GM23338 (cell line): ENCODE measurements at regions not wholly inside any gene's neighbourhood (a gene's known extent, or its start where the extent isn't known, plus 50 kb on each side); places are given as distances from the start of the nearest gene placed in this dataset.
A peak's percentile ranks its signal among the peaks of the same experiment; 100 is the strongest.

Source experiments
- ATAC-seq: fragments of 200-7000 bp; cut with Tn5 transposase; 3 replicates; pipeline ENCODE4 v1.9.1; 2020
- DNase-seq: peaks from one replicate; pipeline ENCODE4 v3.0.0-alpha.2; 2015; ENCODE audit warnings: low spot score
- H2AFZ ChIP-seq: fragments of 200-600 bp; sonication (generic); 2 replicates; pipeline ENCODE4 v1.8.0; 2016; ENCODE audit warnings: antibody characterized with exemption, mild to moderate bottlenecking, moderate library complexity
- H3F3A ChIP-seq: fragments of 200-600 bp; sonication (generic); replicated peaks from 2 replicates; pipeline ENCODE4 v1.8.0; 2017; ENCODE audit warnings: antibody characterized with exemption, mixed run types, low read depth
- H3K27ac ChIP-seq: fragments of 200-600 bp; sonication (generic); 2 replicates; pipeline ENCODE4 v1.6.1; 2016; ENCODE audit warnings: low read depth
- H3K27me3 ChIP-seq: fragments of 200-600 bp; sonication (generic); 2 replicates; pipeline ENCODE4 v1.8.0; 2016; ENCODE audit warnings: mild to moderate bottlenecking, mixed run types, moderate library complexity; ENCODE audit not compliant: insufficient read depth
- H3K36me3 ChIP-seq: fragments of 200-600 bp; sonication (generic); 2 replicates; pipeline ENCODE4 v1.8.0; 2016; ENCODE audit warnings: mild to moderate bottlenecking; ENCODE audit not compliant: insufficient read depth
- H3K4me1 ChIP-seq: fragments of 200-600 bp; sonication (generic); 2 replicates; pipeline ENCODE4 v1.8.0; 2016; ENCODE audit warnings: mild to moderate bottlenecking, moderate library complexity; ENCODE audit not compliant: insufficient read depth
- H3K4me2 ChIP-seq: fragments of 200-600 bp; sonication (generic); 2 replicates; pipeline ENCODE4 v1.7.1; 2017; ENCODE audit warnings: mixed run types
- H3K4me3 ChIP-seq: fragments of 200-600 bp; sonication (generic); 2 replicates; pipeline ENCODE4 v1.6.1; 2016; ENCODE audit warnings: mixed run types
- H3K79me2 ChIP-seq: fragments of 200-600 bp; sonication (generic); replicated peaks from 2 replicates; pipeline ENCODE4 v1.8.0; 2017; ENCODE audit warnings: mild to moderate bottlenecking; ENCODE audit not compliant: insufficient read depth
- H3K9me2 ChIP-seq: fragments of 200-600 bp; sonication (generic); 2 replicates; pipeline ENCODE4 v1.8.0; 2017; ENCODE audit not compliant: insufficient read depth
- H4K20me1 ChIP-seq: fragments of 200-600 bp; sonication (generic); replicated peaks from 2 replicates; pipeline ENCODE4 v1.8.0; 2017; ENCODE audit warnings: mild to moderate bottlenecking; ENCODE audit not compliant: insufficient read depth
- H3K27ac Mint-ChIP-seq: 2 replicates; pipeline ENCODE4 v1.8.0; 2020; ENCODE audit warnings: inconsistent platforms, mild to moderate bottlenecking, moderate library complexity, mixed read lengths
- H3K27me3 Mint-ChIP-seq: 3 replicates; pipeline ENCODE4 v1.8.0; 2022; ENCODE audit warnings: low read depth, mild to moderate bottlenecking, moderate library complexity, mixed read lengths, inconsistent platforms; ENCODE audit not compliant: insufficient read depth, poor library complexity
- H3K36me3 Mint-ChIP-seq: 3 replicates; pipeline ENCODE4 v1.8.0; 2021; ENCODE audit warnings: low read depth, mild to moderate bottlenecking, inconsistent platforms, moderate library complexity, mixed read lengths
- H3K4me1 Mint-ChIP-seq: 3 replicates; pipeline ENCODE4 v1.8.0; 2020; ENCODE audit warnings: mild to moderate bottlenecking, inconsistent platforms, mixed read lengths
- H3K4me3 Mint-ChIP-seq: 3 replicates; pipeline ENCODE4 v1.8.0; 2021; ENCODE audit warnings: moderate library complexity, mild to moderate bottlenecking, inconsistent platforms, mixed read lengths
- H3K9me3 Mint-ChIP-seq: 3 replicates; pipeline ENCODE4 v1.8.0; 2020; ENCODE audit warnings: moderate library complexity, mild to moderate bottlenecking, inconsistent platforms, mixed read lengths
- EZH2 ChIP-seq: fragments of 200-600 bp; sonication (generic); IDR thresholded peaks from one replicate; pipeline ENCODE4 v1.8.0; 2017; ENCODE audit warnings: antibody characterized with exemption, mild to moderate bottlenecking, low read depth; ENCODE audit not compliant: unreplicated experiment
- EZH2phosphoT487 ChIP-seq: fragments of 200-600 bp; sonication (generic); IDR thresholded peaks from one replicate; pipeline ENCODE4 v1.8.1; 2018; ENCODE audit warnings: antibody characterized with exemption; ENCODE audit not compliant: unreplicated experiment
- JUNB ChIP-seq: IDR thresholded peaks from one replicate; pipeline ENCODE4 v1.6.1; 2016; ENCODE audit warnings: antibody characterized with exemption; ENCODE audit not compliant: unreplicated experiment
- NANOG ChIP-seq: IDR thresholded peaks from 2 replicates; pipeline ENCODE4 v1.6.1; 2016; ENCODE audit warnings: antibody characterized with exemption, borderline replicate concordance
- STAT1 ChIP-seq: IDR thresholded peaks from one replicate; pipeline ENCODE4 v1.6.1; 2016; ENCODE audit warnings: antibody characterized with exemption; ENCODE audit not compliant: unreplicated experiment
- ZNF114 ChIP-seq: fragments of 250-450 bp; sonication (Bioruptor Pico); IDR thresholded peaks from 2 replicates; pipeline ENCODE4 v1.5.0; 2020; ENCODE audit warnings: mild to moderate bottlenecking, moderate library complexity
- ZNF331 ChIP-seq: fragments of 250-450 bp; sonication (Bioruptor Pico); IDR thresholded peaks from 2 replicates; pipeline ENCODE4 v1.5.0; 2020; ENCODE audit warnings: low read depth, mild to moderate bottlenecking, moderate library complexity
- TF ChIP-seq, protein P1 (sequence below): IDR thresholded peaks from one replicate; pipeline ENCODE4 v1.6.1; 2018; ENCODE audit warnings: antibody characterized with exemption; ENCODE audit not compliant: unreplicated experiment
- TF ChIP-seq, protein P2 (sequence below), 2 experiments: fragments of 200-600 bp in 1 of 2; sonication (generic) in 1 of 2; conservative IDR thresholded peaks; 2 replicates each; pipeline versions ENCODE4 v1.5.1 to v1.6.1; 2016 to 2017; ENCODE audit warnings: antibody characterized with exemption in 2 of 2, low read depth in 2 of 2, mild to moderate bottlenecking in 2 of 2, moderate library complexity in 1 of 2
- TF ChIP-seq, protein P3 (sequence below): fragments of 250-450 bp; sonication (Bioruptor Pico); IDR thresholded peaks from 2 replicates; pipeline ENCODE4 v1.5.0; 2020; ENCODE audit warnings: mild to moderate bottlenecking, moderate library complexity

DNA sequence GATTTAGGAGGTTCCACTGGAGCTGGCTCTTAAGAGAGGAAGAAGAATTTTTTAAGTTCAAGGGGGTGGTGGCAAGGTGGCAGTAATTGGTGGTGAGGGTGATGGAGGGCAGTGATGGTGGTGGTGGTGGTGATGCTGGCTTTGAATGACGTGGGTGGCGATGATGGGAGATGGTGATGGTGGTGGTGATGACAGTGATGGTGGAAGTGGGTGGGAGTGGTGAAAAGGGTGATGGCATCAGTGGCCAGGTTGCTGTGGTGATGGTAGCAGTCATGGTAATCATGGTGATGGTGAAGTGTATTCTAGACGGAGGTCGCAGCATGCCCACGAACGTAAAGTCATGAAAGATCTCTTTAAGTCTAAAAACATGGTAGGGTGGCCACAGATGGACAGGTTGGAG, 197.3 kb downstream of the PTEN start (continued):
- TF ChIP-seq ZNF331 (CRISPR knock-in tag): no peak
- TF ChIP-seq, protein P1, sequence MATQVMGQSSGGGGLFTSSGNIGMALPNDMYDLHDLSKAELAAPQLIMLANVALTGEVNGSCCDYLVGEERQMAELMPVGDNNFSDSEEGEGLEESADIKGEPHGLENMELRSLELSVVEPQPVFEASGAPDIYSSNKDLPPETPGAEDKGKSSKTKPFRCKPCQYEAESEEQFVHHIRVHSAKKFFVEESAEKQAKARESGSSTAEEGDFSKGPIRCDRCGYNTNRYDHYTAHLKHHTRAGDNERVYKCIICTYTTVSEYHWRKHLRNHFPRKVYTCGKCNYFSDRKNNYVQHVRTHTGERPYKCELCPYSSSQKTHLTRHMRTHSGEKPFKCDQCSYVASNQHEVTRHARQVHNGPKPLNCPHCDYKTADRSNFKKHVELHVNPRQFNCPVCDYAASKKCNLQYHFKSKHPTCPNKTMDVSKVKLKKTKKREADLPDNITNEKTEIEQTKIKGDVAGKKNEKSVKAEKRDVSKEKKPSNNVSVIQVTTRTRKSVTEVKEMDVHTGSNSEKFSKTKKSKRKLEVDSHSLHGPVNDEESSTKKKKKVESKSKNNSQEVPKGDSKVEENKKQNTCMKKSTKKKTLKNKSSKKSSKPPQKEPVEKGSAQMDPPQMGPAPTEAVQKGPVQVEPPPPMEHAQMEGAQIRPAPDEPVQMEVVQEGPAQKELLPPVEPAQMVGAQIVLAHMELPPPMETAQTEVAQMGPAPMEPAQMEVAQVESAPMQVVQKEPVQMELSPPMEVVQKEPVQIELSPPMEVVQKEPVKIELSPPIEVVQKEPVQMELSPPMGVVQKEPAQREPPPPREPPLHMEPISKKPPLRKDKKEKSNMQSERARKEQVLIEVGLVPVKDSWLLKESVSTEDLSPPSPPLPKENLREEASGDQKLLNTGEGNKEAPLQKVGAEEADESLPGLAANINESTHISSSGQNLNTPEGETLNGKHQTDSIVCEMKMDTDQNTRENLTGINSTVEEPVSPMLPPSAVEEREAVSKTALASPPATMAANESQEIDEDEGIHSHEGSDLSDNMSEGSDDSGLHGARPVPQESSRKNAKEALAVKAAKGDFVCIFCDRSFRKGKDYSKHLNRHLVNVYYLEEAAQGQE: no peak
- no peak for TF ChIP-seq EZH2

DNA sequence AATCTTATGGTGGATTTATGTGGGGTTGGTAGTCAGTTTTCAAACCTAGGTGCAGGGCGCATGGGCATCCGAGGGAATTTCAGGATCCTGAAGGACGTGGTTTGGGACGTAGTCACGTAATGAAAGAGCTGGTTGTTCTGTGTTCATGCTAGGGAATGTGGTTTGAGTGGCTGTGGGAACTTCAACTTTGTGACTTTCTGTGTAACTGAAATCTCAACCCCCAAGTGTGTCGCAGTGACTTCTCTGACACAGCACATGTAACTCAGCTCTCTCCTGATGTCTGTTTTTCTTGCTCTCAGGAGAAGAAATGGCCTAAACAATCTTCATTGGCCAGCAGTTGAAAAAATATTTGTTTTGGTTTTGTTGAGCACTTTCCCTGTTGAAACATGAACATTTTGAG, 199.0 kb downstream of the PTEN start:
- Histone ChIP-seq H3F3A (no peaks in the 10 kb centered on the region), H3K4me2 (no peak overlapping the region), H3K27me3 (no peaks in the 10 kb centered on the region), H3K4me3 (no peak overlapping the region), H3K9me2 (peaks cover 22% of the 10 kb centered on the region; the same call in 1 of the 2 replicates), H3K36me3 (no peaks in the 10 kb centered on the region), H4K20me1 (no peaks in the 10 kb centered on the region), H3K27ac (no peak overlapping the region), H3K4me1 (peaks cover 5% of the 10 kb centered on the region; the same call in 1 of the 2 replicates), H2AFZ (peak overlapping the region; percentile 85), H3K79me2 (no peaks in the 10 kb centered on the region)
- no peaks in the 10 kb centered on the region; the same call in 2 of the 3 replicates for H3K36me3 Mint-ChIP-seq
- H3K4me1 Mint-ChIP-seq: peaks cover 4% of the 10 kb centered on the region; the same call in 1 of the 3 replicates
- H3K4me3 Mint-ChIP-seq: no peak overlapping the region
- DNase-seq (no peak), ATAC-seq (no peak)
- peaks cover 1% of the 10 kb centered on the region for H3K27me3 Mint-ChIP-seq
- no peaks in the 10 kb centered on the region for H3K9me3 Mint-ChIP-seq
- no peak overlapping the region for H3K27ac Mint-ChIP-seq
- TF ChIP-seq STAT1 (no peak), EZH2 (no peak), EZH2phosphoT487 (no peak), NANOG (no peak), JUNB (no peak), ZNF331 (CRISPR knock-in tag) (no peak), ZNF114 (no peak)
- TF ChIP-seq, protein P2, sequence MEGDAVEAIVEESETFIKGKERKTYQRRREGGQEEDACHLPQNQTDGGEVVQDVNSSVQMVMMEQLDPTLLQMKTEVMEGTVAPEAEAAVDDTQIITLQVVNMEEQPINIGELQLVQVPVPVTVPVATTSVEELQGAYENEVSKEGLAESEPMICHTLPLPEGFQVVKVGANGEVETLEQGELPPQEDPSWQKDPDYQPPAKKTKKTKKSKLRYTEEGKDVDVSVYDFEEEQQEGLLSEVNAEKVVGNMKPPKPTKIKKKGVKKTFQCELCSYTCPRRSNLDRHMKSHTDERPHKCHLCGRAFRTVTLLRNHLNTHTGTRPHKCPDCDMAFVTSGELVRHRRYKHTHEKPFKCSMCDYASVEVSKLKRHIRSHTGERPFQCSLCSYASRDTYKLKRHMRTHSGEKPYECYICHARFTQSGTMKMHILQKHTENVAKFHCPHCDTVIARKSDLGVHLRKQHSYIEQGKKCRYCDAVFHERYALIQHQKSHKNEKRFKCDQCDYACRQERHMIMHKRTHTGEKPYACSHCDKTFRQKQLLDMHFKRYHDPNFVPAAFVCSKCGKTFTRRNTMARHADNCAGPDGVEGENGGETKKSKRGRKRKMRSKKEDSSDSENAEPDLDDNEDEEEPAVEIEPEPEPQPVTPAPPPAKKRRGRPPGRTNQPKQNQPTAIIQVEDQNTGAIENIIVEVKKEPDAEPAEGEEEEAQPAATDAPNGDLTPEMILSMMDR (conservative IDR thresholded peaks at IDR 0.05; ENCODE audit: low read depth in 2 of 2): no peak
- TF ChIP-seq, protein P1: no peak
- TF ChIP-seq, protein P3, sequence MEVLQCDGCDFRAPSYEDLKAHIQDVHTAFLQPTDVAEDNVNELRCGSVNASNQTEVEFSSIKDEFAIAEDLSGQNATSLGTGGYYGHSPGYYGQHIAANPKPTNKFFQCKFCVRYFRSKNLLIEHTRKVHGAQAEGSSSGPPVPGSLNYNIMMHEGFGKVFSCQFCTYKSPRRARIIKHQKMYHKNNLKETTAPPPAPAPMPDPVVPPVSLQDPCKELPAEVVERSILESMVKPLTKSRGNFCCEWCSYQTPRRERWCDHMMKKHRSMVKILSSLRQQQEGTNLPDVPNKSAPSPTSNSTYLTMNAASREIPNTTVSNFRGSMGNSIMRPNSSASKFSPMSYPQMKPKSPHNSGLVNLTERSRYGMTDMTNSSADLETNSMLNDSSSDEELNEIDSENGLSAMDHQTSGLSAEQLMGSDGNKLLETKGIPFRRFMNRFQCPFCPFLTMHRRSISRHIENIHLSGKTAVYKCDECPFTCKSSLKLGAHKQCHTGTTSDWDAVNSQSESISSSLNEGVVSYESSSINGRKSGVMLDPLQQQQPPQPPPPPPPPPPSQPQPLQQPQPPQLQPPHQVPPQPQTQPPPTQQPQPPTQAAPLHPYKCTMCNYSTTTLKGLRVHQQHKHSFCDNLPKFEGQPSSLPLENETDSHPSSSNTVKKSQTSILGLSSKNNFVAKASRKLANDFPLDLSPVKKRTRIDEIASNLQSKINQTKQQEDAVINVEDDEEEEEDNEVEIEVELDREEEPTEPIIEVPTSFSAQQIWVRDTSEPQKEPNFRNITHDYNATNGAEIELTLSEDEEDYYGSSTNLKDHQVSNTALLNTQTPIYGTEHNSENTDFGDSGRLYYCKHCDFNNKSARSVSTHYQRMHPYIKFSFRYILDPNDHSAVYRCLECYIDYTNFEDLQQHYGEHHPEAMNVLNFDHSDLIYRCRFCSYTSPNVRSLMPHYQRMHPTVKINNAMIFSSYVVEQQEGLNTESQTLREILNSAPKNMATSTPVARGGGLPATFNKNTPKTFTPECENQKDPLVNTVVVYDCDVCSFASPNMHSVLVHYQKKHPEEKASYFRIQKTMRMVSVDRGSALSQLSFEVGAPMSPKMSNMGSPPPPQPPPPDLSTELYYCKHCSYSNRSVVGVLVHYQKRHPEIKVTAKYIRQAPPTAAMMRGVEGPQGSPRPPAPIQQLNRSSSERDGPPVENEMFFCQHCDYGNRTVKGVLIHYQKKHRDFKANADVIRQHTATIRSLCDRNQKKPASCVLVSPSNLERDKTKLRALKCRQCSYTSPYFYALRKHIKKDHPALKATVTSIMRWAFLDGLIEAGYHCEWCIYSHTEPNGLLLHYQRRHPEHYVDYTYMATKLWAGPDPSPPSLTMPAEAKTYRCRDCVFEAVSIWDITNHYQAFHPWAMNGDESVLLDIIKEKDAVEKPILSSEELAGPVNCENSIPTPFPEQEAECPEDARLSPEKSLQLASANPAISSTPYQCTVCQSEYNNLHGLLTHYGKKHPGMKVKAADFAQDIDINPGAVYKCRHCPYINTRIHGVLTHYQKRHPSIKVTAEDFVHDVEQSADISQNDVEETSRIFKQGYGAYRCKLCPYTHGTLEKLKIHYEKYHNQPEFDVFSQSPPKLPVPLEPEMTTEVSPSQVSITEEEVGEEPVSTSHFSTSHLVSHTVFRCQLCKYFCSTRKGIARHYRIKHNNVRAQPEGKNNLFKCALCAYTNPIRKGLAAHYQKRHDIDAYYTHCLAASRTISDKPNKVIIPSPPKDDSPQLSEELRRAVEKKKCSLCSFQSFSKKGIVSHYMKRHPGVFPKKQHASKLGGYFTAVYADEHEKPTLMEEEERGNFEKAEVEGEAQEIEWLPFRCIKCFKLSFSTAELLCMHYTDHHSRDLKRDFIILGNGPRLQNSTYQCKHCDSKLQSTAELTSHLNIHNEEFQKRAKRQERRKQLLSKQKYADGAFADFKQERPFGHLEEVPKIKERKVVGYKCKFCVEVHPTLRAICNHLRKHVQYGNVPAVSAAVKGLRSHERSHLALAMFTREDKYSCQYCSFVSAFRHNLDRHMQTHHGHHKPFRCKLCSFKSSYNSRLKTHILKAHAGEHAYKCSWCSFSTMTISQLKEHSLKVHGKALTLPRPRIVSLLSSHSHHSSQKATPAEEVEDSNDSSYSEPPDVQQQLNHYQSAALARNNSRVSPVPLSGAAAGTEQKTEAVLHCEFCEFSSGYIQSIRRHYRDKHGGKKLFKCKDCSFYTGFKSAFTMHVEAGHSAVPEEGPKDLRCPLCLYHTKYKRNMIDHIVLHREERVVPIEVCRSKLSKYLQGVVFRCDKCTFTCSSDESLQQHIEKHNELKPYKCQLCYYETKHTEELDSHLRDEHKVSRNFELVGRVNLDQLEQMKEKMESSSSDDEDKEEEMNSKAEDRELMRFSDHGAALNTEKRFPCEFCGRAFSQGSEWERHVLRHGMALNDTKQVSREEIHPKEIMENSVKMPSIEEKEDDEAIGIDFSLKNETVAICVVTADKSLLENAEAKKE (CRISPR knock-in tag): no peak
